ENCODE measurements at regions not wholly inside any gene's neighbourhood (a gene's known extent, or its start where the extent isn't known, plus 50 kb on each side); places are given as distances from the start of the nearest gene placed in this dataset.

- no peak overlapping the region for H2BK120ac ChIP-seq (ENCODE audit: low read depth, low read length, poor library complexity, severe bottlenecking)
- no peaks in the 10 kb centered on the region for H3K27me3 ChIP-seq (ENCODE audit: insufficient read depth, low read length)
- H3K9me3 Mint-ChIP-seq: peaks cover 0 to 5% of the 10 kb centered on the region in 2 experiments; a peak in 1 of 5 replicates
- no peaks in the 10 kb centered on the region for H4K20me1 ChIP-seq (ENCODE audit: control insufficient read depth, insufficient read depth, insufficient read length)
- no peaks in the 10 kb centered on the region for H3K4me1 ChIP-seq (ENCODE audit: insufficient read depth, low read length)
- no peak overlapping the region for H3T11ph ChIP-seq (ENCODE audit: low read length)
- WGBS (ENCODE audit: extremely low coverage, insufficient read length, low lambda C conversion rate): no CpG with 5 or more reads among the region's 9 CpGs
- no peak overlapping the region for H3K56ac ChIP-seq (ENCODE audit: insufficient read length, low read depth, low read length)
- H3K23me2 ChIP-seq (ENCODE audit: insufficient read length, low read depth, low read length, poor library complexity, severe bottlenecking): no peaks in the 10 kb centered on the region
- H4K5ac ChIP-seq (ENCODE audit: insufficient read length, low read depth, low read length): no peak overlapping the region
- H4K91ac ChIP-seq (ENCODE audit: insufficient read length, low read depth, low read length): no peak overlapping the region
- H3K9ac ChIP-seq (ENCODE audit: extremely low read depth, insufficient read length, low read length): no peak overlapping the region
- no peaks in the 10 kb centered on the region for H3K79me2 ChIP-seq (ENCODE audit: insufficient read depth, low read length)
- no peak overlapping the region for H3K4me2 ChIP-seq (ENCODE audit: insufficient read depth, insufficient read length, low read length)
- H3K27ac Mint-ChIP-seq: no peak overlapping the region
- DNase-seq: no peak
- H3K18ac ChIP-seq (ENCODE audit: insufficient read length, low read depth, low read length): no peak overlapping the region
- H3K9me3 ChIP-seq (ENCODE audit: control insufficient read depth, low read depth, low read length): no peaks in the 10 kb centered on the region
- H3K4ac ChIP-seq (ENCODE audit: low read depth, low read length): no peak overlapping the region
- H2BK20ac ChIP-seq (ENCODE audit: low read depth, low read length, poor library complexity, severe bottlenecking): no peak overlapping the region
- H3K79me1 ChIP-seq (ENCODE audit: insufficient read depth, low read depth, low read length, poor library complexity, severe bottlenecking): no peaks in the 10 kb centered on the region
- no peak overlapping the region for H2BK12ac ChIP-seq (ENCODE audit: insufficient read length, low read depth, low read length)
- H3K23ac ChIP-seq (ENCODE audit: insufficient read length, low read depth, low read length): no peak overlapping the region
- no peak overlapping the region for H3K27ac ChIP-seq (ENCODE audit: insufficient read length, low read depth, low read length)
- no peak for TF ChIP-seq CTCF (conservative IDR thresholded peaks at IDR 0.05)
- H2AFZ ChIP-seq (ENCODE audit: low read length): no peak overlapping the region
- no peak overlapping the region for H4K8ac ChIP-seq (replicated peaks; ENCODE audit: insufficient read length, low read depth, low read length)
- no peak overlapping the region for H2BK15ac ChIP-seq (ENCODE audit: low read depth, low read length)
- peaks cover 0 to 6% (median 4%) of the 10 kb centered on the region in 3 experiments; a peak in 5 of 7 replicates for H3K36me3 Mint-ChIP-seq (ENCODE audit: insufficient read depth in 1 of 3, low read depth in 3 of 3)
- no peak overlapping the region for H3K4me3 Mint-ChIP-seq
- H2BK5ac ChIP-seq (ENCODE audit: insufficient read length, low read length): no peak overlapping the region
- H3K14ac ChIP-seq (ENCODE audit: insufficient read depth, low read length): no peak overlapping the region
- H3K4me1 Mint-ChIP-seq: no peaks in the 10 kb centered on the region; a peak in 1 of 4 replicates
- H2AK5ac ChIP-seq (ENCODE audit: insufficient read length, low read length): no peak overlapping the region
- no peaks in the 10 kb centered on the region for H3K27me3 Mint-ChIP-seq (ENCODE audit: low read depth)
Measured at GRCh38 chr21:31450980-31451379, 106.9 kb upstream of the TIAM1 start.
